ENCODE measurements at regions not wholly inside any gene's neighbourhood (a gene's known extent, or its start where the extent isn't known, plus 50 kb on each side); places are given as distances from the start of the nearest gene placed in this dataset.
A peak's percentile ranks its signal among the peaks of the same experiment; 100 is the strongest.

DNA sequence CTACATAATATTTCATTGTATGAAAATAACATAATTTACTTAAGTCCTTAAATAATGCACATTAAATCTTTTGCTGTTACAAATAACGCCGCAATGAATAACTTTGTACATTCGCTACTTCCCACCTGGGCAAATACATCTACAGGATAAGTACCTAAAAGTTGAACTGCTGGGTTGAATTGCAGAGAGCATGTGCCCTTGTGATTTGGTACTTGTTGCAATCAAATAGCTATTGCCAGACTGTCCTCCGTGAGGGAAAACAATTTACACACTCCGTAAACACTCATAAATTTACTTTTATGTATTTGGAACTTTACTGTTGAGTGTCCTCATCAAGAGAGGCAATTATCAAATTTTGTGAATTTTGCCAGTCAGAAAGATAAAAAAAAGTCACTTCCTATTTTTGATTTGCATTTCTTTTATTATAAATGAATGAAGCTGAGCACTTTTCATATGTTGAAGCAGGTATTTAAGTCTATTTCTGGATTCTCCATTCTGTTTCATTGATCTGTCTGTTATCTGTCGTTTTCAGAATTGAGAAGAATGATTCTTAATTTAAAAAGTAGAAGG, 140.8 kb upstream of the SERTAD2 start:
- no peak for DNase-seq
- Histone ChIP-seq H3K23ac (ENCODE audit: low read length) (no peak overlapping the region), H3K79me2 (ENCODE audit: control insufficient read depth, insufficient read depth, low read length) (no peaks in the 10 kb centered on the region), H3K4me3 (ENCODE audit: low read length) (no peak overlapping the region), H3K27ac (ENCODE audit: low read depth, low read length) (no peak overlapping the region), H2AK5ac (ENCODE audit: low read length) (no peak overlapping the region), H3K4ac (ENCODE audit: low read depth, low read length) (no peak overlapping the region), H2BK15ac (replicated peaks; ENCODE audit: low read depth) (no peak overlapping the region), H3K4me1 (ENCODE audit: control insufficient read depth, low read depth, low read length) (no peaks in the 10 kb centered on the region), H3K36me3 (ENCODE audit: control insufficient read depth, insufficient read depth, low read length) (no peaks in the 10 kb centered on the region), H2BK5ac (ENCODE audit: low read length) (no peak overlapping the region), H4K8ac (ENCODE audit: low read depth, low read length) (no peak overlapping the region), H3K56ac (ENCODE audit: low read length) (no peak overlapping the region), H3K9ac (ENCODE audit: low read length) (no peak overlapping the region), H4K5ac (ENCODE audit: low read length) (no peak overlapping the region), H2BK120ac (ENCODE audit: low read depth, low read length) (no peak overlapping the region), H3K27me3 (ENCODE audit: insufficient read depth, low read length, poor library complexity) (no peaks in the 10 kb centered on the region), H3K4me2 (ENCODE audit: low read length) (no peak overlapping the region), H3K18ac (ENCODE audit: low read length) (no peak overlapping the region), H3K79me1 (ENCODE audit: low read length) (no peaks in the 10 kb centered on the region)
- WGBS (ENCODE audit: extremely low coverage, insufficient coverage, low lambda C conversion rate) = no CpG with 5 or more reads among the region's 6 CpGs

DNA sequence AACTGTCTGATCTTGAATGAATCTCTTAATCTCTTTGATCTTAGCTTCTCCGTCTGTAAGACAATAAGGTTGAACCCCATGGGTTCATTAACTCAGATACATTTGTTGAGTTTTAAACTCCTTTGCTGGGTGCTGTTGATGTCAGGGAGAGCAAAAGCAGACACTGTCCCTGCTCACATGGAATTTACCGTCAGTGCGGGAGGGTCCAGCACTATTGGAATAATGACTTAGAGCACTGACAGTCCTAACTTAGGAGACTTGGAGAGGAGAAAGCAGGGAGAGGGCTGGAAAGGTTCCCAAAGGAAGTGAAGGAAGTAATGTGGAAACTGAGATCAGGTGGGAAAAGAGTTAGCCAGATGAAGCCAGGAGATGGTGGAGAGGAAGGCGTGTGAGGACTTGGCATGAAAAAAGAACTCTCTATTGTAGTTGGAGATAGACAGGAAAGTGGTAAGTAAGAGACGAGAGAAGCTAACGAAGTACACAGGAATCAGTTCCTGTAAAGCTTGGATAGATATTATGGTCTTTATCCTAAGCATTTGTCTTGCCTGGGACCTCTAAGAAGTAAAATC, 141.4 kb upstream of the SERTAD2 start:
- DNase-seq = peak; percentile 4
- H3K36me3 ChIP-seq (ENCODE audit: control insufficient read depth, insufficient read depth, low read length) = no peaks in the 10 kb centered on the region

GRCh38 chr2:64796926-64797325, 143.2 kb upstream of the SERTAD2 start:
- Histone ChIP-seq H3K4ac (ENCODE audit: low read depth, low read length) (no peak overlapping the region), H3K79me1 (ENCODE audit: low read length) (no peaks in the 10 kb centered on the region), H4K5ac (ENCODE audit: low read length) (no peak overlapping the region), H3K27me3 (ENCODE audit: insufficient read depth, low read length, poor library complexity) (no peaks in the 10 kb centered on the region), H3K18ac (ENCODE audit: low read length) (no peak overlapping the region), H3K4me2 (ENCODE audit: low read length) (no peak overlapping the region), H2BK5ac (ENCODE audit: low read length) (no peak overlapping the region), H3K9ac (ENCODE audit: low read length) (no peak overlapping the region), H3K4me3 (ENCODE audit: low read length) (no peak overlapping the region), H3K56ac (ENCODE audit: low read length) (no peak overlapping the region), H3K36me3 (ENCODE audit: control insufficient read depth, insufficient read depth, low read length) (no peaks in the 10 kb centered on the region), H2AK5ac (ENCODE audit: low read length) (no peak overlapping the region), H2BK120ac (ENCODE audit: low read depth, low read length) (no peak overlapping the region), H3K27ac (ENCODE audit: low read depth, low read length) (no peak overlapping the region), H2BK15ac (replicated peaks; ENCODE audit: low read depth) (no peak overlapping the region), H3K79me2 (ENCODE audit: control insufficient read depth, insufficient read depth, low read length) (no peaks in the 10 kb centered on the region), H3K4me1 (ENCODE audit: control insufficient read depth, low read depth, low read length) (no peaks in the 10 kb centered on the region), H3K23ac (ENCODE audit: low read length) (no peak overlapping the region), H4K8ac (ENCODE audit: low read depth, low read length) (no peak overlapping the region)
- no peak for DNase-seq
- 100% methylated on average over 1 of the region's 6 CpGs for WGBS (ENCODE audit: extremely low coverage, insufficient coverage, low lambda C conversion rate)

More for the DNA sequence above, 141.4 kb upstream of the SERTAD2 start:
- Histone ChIP-seq H3K79me1 (ENCODE audit: low read length) (no peaks in the 10 kb centered on the region), H2BK5ac (ENCODE audit: low read length) (no peak overlapping the region), H3K4ac (ENCODE audit: low read depth, low read length) (no peak overlapping the region), H3K18ac (ENCODE audit: low read length) (no peak overlapping the region), H3K56ac (ENCODE audit: low read length) (no peak overlapping the region), H3K27me3 (ENCODE audit: insufficient read depth, low read length, poor library complexity) (no peaks in the 10 kb centered on the region), H4K5ac (ENCODE audit: low read length) (no peak overlapping the region), H3K4me3 (ENCODE audit: low read length) (no peak overlapping the region), H2AK5ac (ENCODE audit: low read length) (no peak overlapping the region), H3K9ac (ENCODE audit: low read length) (no peak overlapping the region), H3K4me2 (ENCODE audit: low read length) (no peak overlapping the region), H3K79me2 (ENCODE audit: control insufficient read depth, insufficient read depth, low read length) (no peaks in the 10 kb centered on the region), H4K8ac (ENCODE audit: low read depth, low read length) (no peak overlapping the region), H2BK15ac (replicated peaks; ENCODE audit: low read depth) (no peak overlapping the region), H3K27ac (ENCODE audit: low read depth, low read length) (no peak overlapping the region), H3K4me1 (ENCODE audit: control insufficient read depth, low read depth, low read length) (no peaks in the 10 kb centered on the region), H2BK120ac (ENCODE audit: low read depth, low read length) (no peak overlapping the region), H3K23ac (ENCODE audit: low read length) (no peak overlapping the region)
- WGBS (ENCODE audit: extremely low coverage, insufficient coverage, low lambda C conversion rate) = no CpG with 5 or more reads among the region's 6 CpGs

DNA sequence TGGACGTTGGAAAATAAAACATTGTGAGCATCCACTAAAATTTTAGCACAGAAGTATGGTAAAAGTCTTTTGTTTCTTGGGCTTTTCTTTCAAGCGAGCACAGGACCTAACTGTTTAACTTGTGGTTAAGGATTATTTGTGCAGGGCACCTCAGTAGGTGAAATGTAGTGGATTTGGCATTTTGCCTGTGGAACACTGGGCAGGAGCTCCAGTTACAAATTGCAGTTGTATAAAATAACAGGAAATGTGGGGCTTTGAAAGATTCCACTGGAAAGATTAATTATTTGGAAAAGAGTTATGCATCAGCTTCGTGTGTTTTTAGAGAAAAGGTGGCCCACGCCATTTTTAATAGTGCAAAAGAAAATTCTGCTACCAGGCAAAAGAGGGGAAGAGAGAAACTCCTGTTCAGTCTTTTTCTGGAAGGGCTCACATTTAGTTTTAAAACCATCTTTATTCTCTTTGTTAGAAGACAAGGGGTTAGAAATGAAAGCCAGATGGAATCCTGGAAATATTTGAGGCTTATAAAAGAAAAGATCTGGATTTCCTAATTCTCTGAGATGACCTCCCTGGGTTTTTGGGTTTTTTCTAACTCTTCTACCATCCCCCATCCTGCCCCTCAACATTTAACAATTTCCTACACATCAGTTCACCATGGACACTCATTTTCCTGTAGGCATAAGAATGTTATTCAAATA, 144.3 kb upstream of the SERTAD2 start:
- H3K27ac ChIP-seq (ENCODE audit: low read depth, low read length) = no peak overlapping the region

GRCh38 chr2:64799592-64800252, 146.0 kb upstream of the SERTAD2 start:
- no peak overlapping the region for H3K56ac ChIP-seq (ENCODE audit: low read length)
- no peak overlapping the region for H3K23ac ChIP-seq (ENCODE audit: low read length)
- no peak overlapping the region for H4K8ac ChIP-seq (ENCODE audit: low read depth, low read length)
- no peak overlapping the region for H4K5ac ChIP-seq (ENCODE audit: low read length)
- no CpG with 5 or more reads among the region's 4 CpGs for WGBS (ENCODE audit: extremely low coverage, insufficient coverage, low lambda C conversion rate)
- H3K79me2 ChIP-seq (ENCODE audit: control insufficient read depth, insufficient read depth, low read length) = no peaks in the 10 kb centered on the region
- H3K9ac ChIP-seq (ENCODE audit: low read length) = no peak overlapping the region
- no peak for DNase-seq
- no peaks in the 10 kb centered on the region for H3K27me3 ChIP-seq (ENCODE audit: insufficient read depth, low read length, poor library complexity)
- H3K18ac ChIP-seq (ENCODE audit: low read length) = no peak overlapping the region
- no peak overlapping the region for H3K4me2 ChIP-seq (ENCODE audit: low read length)
- no peak overlapping the region for H3K4me3 ChIP-seq (ENCODE audit: low read length)
- H2BK15ac ChIP-seq (replicated peaks; ENCODE audit: low read depth) = no peak overlapping the region
- no peaks in the 10 kb centered on the region for H3K36me3 ChIP-seq (ENCODE audit: control insufficient read depth, insufficient read depth, low read length)
- H3K79me1 ChIP-seq (ENCODE audit: low read length) = no peaks in the 10 kb centered on the region
- H2BK5ac ChIP-seq (ENCODE audit: low read length) = no peak overlapping the region
- H2AK5ac ChIP-seq (ENCODE audit: low read length) = no peak overlapping the region
- no peak overlapping the region for H3K4ac ChIP-seq (ENCODE audit: low read depth, low read length)
- no peak overlapping the region for H2BK120ac ChIP-seq (ENCODE audit: low read depth, low read length)
- H3K4me1 ChIP-seq (ENCODE audit: control insufficient read depth, low read depth, low read length) = no peaks in the 10 kb centered on the region
- H3K27ac ChIP-seq (ENCODE audit: low read depth, low read length) = no peak overlapping the region

More for the DNA sequence above, 144.3 kb upstream of the SERTAD2 start:
- H2BK15ac ChIP-seq (replicated peaks; ENCODE audit: low read depth) = no peak overlapping the region
- H3K4ac ChIP-seq (ENCODE audit: low read depth, low read length) = no peak overlapping the region
- H2AK5ac ChIP-seq (ENCODE audit: low read length) = no peak overlapping the region
- no peak overlapping the region for H3K56ac ChIP-seq (ENCODE audit: low read length)
- H2BK120ac ChIP-seq (ENCODE audit: low read depth, low read length) = no peak overlapping the region
- no CpG with 5 or more reads among the region's 4 CpGs for whole genome bisulfite sequencing (ENCODE audit: extremely low coverage, insufficient coverage, low lambda C conversion rate)
- H3K4me3 ChIP-seq (ENCODE audit: low read length) = no peak overlapping the region
- no peaks in the 10 kb centered on the region for H3K36me3 ChIP-seq (ENCODE audit: control insufficient read depth, insufficient read depth, low read length)
- H3K23ac ChIP-seq (ENCODE audit: low read length) = no peak overlapping the region
- no peaks in the 10 kb centered on the region for H3K79me2 ChIP-seq (ENCODE audit: control insufficient read depth, insufficient read depth, low read length)
- H3K27me3 ChIP-seq (ENCODE audit: insufficient read depth, low read length, poor library complexity) = no peaks in the 10 kb centered on the region
- H3K9ac ChIP-seq (ENCODE audit: low read length) = no peak overlapping the region
- H4K8ac ChIP-seq (ENCODE audit: low read depth, low read length) = no peak overlapping the region
- H3K18ac ChIP-seq (ENCODE audit: low read length) = no peak overlapping the region
- H3K79me1 ChIP-seq (ENCODE audit: low read length) = no peaks in the 10 kb centered on the region
- H2BK5ac ChIP-seq (ENCODE audit: low read length) = no peak overlapping the region
- H3K4me2 ChIP-seq (ENCODE audit: low read length) = no peak overlapping the region
- DNase-seq = no peak
- H3K4me1 ChIP-seq (ENCODE audit: control insufficient read depth, low read depth, low read length) = no peaks in the 10 kb centered on the region
- no peak overlapping the region for H4K5ac ChIP-seq (ENCODE audit: low read length)

Measured in mesendoderm (in vitro differentiated cells).